Neural crest cell (in vitro differentiated cells): ENCODE measurements at regions not wholly inside any gene's neighbourhood (a gene's known extent, or its start where the extent isn't known, plus 50 kb on each side); places are given as distances from the start of the nearest gene placed in this dataset.
A peak's percentile ranks its signal among the peaks of the same experiment; 100 is the strongest.

Source experiments
- DNase-seq: peaks from one replicate; pipeline ENCODE4 v3.0.0; 2021; ENCODE audit warnings: low read depth, mixed read lengths, low spot score
- H3K27ac Mint-ChIP-seq: one replicate; pipeline ENCODE4 v1.8.0; 2021; ENCODE audit warnings: mild to moderate bottlenecking, mixed read lengths; ENCODE audit not compliant: unreplicated experiment
- H3K27me3 Mint-ChIP-seq: 2 replicates; pipeline ENCODE4 v1.8.0; 2021; ENCODE audit warnings: low read depth, mild to moderate bottlenecking, mixed read lengths
- H3K36me3 Mint-ChIP-seq: 2 replicates; pipeline ENCODE4 v1.8.0; 2021; ENCODE audit warnings: low read depth, mild to moderate bottlenecking, mixed read lengths
- H3K4me1 Mint-ChIP-seq: 2 replicates; pipeline ENCODE4 v1.8.0; 2021; ENCODE audit warnings: mixed read lengths
- H3K4me3 Mint-ChIP-seq: one replicate; pipeline ENCODE4 v1.8.0; 2021; ENCODE audit warnings: mild to moderate bottlenecking, mixed read lengths
- H3K9me3 Mint-ChIP-seq: 2 replicates; pipeline ENCODE4 v1.8.0; 2021; ENCODE audit warnings: mixed read lengths
- TF ChIP-seq, protein P1 (sequence below): fragments of 200-600 bp; sonication (generic); conservative IDR thresholded peaks from 2 replicates; pipeline ENCODE4 v1.5.0; 2021; ENCODE audit warnings: antibody characterized with exemption, mild to moderate bottlenecking

DNA sequence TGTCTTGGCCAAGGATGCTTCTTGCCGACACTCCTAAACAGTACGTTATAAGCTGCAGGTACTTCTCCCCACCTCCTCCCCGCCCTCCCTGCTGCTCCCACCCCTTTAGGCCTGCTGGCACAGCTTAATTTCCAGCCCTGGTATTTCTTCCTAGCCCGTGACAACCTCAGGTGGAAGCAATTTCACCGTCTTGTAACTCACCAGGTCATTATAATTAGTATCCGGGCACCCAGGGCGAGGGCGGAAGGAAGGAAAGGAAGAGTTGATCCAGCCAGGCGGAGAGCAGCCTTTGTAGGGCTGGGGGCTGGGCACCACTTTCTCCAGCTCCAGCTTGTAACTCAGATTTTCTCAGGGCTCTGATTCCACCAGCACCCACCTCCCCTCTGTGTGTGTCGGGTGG, 153.5 kb upstream of the CSF3R start:
- no peak overlapping the region for H3K4me3 Mint-ChIP-seq
- no peaks in the 10 kb centered on the region for H3K4me1 Mint-ChIP-seq
- TF ChIP-seq, protein P1, sequence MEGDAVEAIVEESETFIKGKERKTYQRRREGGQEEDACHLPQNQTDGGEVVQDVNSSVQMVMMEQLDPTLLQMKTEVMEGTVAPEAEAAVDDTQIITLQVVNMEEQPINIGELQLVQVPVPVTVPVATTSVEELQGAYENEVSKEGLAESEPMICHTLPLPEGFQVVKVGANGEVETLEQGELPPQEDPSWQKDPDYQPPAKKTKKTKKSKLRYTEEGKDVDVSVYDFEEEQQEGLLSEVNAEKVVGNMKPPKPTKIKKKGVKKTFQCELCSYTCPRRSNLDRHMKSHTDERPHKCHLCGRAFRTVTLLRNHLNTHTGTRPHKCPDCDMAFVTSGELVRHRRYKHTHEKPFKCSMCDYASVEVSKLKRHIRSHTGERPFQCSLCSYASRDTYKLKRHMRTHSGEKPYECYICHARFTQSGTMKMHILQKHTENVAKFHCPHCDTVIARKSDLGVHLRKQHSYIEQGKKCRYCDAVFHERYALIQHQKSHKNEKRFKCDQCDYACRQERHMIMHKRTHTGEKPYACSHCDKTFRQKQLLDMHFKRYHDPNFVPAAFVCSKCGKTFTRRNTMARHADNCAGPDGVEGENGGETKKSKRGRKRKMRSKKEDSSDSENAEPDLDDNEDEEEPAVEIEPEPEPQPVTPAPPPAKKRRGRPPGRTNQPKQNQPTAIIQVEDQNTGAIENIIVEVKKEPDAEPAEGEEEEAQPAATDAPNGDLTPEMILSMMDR = no peak
- no peaks in the 10 kb centered on the region for H3K36me3 Mint-ChIP-seq
- no peak for DNase-seq
- no peaks in the 10 kb centered on the region for H3K9me3 Mint-ChIP-seq
- H3K27ac Mint-ChIP-seq = no peak overlapping the region
- peaks cover 22% of the 10 kb centered on the region for H3K27me3 Mint-ChIP-seq

DNA sequence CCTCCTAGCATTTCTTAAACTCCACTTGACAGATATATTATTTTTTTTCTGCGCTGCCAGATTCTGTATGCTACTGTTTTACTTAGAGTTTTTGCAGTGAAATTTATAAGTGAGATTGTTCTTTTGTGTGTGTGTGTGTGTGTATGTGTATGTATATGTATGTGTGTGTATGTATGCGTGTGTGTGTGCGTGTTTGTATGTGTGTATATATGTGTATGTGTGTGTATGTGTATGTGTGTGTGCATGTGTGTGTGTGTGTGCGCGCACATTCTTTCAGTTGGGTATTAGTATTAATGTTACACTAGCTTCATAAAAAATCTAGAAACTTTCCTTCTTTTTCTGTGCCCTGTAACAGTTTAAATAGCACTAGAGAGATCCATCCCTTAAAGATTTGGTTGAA, 152.6 kb upstream of the CSF3R start:
- no peak for DNase-seq
- no peak overlapping the region for H3K27ac Mint-ChIP-seq
- TF ChIP-seq, protein P1 = no peak
- H3K4me3 Mint-ChIP-seq = no peak overlapping the region
- H3K27me3 Mint-ChIP-seq = peaks cover 22% of the 10 kb centered on the region
- H3K4me1 Mint-ChIP-seq = no peaks in the 10 kb centered on the region
- H3K36me3 Mint-ChIP-seq = no peaks in the 10 kb centered on the region
- H3K9me3 Mint-ChIP-seq = no peaks in the 10 kb centered on the region

DNA sequence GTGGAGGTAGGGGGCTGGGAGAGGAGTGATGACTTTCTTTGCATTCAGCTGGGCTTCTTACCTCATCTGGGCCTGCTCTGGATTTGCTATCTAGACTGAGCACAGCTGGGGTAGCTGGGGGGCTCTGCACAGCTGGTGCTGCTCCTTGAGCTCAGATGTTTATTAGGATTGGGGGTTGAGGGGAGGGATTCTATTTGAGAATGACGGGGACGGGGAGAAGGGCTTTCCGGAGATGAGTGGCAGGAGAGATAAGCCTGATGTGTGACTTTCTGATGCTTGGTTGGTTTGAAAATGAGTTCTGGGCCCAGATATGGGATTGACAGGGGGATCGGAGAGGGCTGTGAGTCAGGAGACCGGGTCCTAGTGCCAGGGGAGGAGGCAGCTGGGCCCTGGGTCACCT, 146.1 kb upstream of the CSF3R start:
- Mint-ChIP-seq H3K36me3 (no peaks in the 10 kb centered on the region), H3K27me3 (peaks cover 17% of the 10 kb centered on the region)
- no peak for DNase-seq

DNA sequence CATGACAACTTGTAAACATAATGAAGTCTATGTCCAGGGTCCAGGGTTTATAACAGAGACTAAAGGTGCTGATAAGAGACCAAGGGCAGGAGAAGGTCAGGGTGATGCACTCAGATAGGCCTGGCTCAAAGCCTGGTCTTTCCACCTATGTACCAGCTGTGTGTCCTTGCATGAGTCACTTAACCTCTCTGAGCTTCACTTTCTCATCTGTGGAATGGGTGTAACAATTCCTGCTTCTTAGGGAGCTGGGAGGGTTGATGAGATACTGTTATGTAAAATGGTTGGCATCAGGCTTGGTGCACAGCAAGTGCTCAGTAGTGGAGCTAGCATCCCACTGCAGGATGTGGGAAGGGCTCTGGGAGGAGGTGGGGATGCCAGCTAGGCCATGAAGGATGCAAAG, 143.7 kb upstream of the CSF3R start:
- TF ChIP-seq, protein P1 = no peak
- Mint-ChIP-seq H3K27ac (no peak overlapping the region), H3K4me1 (no peaks in the 10 kb centered on the region), H3K36me3 (no peaks in the 10 kb centered on the region), H3K27me3 (peaks cover 20% of the 10 kb centered on the region), H3K9me3 (no peaks in the 10 kb centered on the region), H3K4me3 (no peak overlapping the region)
- no peak for DNase-seq

More for the DNA sequence above, 146.1 kb upstream of the CSF3R start:
- Mint-ChIP-seq H3K27ac (peak overlapping the region; percentile 24), H3K4me1 (no peaks in the 10 kb centered on the region), H3K9me3 (no peaks in the 10 kb centered on the region), H3K4me3 (no peak overlapping the region)
- TF ChIP-seq, protein P1 = no peak

DNA sequence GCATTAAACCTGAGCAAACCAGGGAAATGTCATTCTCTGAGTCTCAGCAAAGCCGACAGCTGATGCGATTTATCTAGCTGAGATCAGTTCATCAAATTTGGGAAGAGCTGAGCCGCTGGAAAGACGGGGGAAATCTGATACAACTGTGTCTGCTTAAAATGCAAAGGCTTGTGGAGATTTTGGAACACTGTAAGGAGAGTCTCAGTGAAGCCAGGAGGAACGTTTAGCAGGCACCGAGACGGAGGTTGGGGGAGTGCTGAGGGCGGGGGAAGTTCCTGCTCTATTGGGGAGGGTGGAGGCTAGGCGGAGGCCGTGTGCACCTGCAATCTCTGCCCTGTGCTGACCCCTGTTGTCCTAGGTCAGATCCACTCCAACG, 143.2 kb upstream of the CSF3R start:
- TF ChIP-seq, protein P1 = no peak
- Mint-ChIP-seq H3K27me3 (peaks cover 20% of the 10 kb centered on the region), H3K4me1 (no peaks in the 10 kb centered on the region), H3K9me3 (no peaks in the 10 kb centered on the region), H3K27ac (no peak overlapping the region), H3K4me3 (no peak overlapping the region), H3K36me3 (no peaks in the 10 kb centered on the region)
- DNase-seq = no peak
